ENCODE measurements at regions not wholly inside any gene's neighbourhood (a gene's known extent, or its start where the extent isn't known, plus 50 kb on each side); places are given as distances from the start of the nearest gene placed in this dataset.
"Not testable (repeated sequence)": the region's sequence is repeated elsewhere in the genome, so short reads cannot be mapped to it uniquely, and the experiment has no call there.

DNA sequence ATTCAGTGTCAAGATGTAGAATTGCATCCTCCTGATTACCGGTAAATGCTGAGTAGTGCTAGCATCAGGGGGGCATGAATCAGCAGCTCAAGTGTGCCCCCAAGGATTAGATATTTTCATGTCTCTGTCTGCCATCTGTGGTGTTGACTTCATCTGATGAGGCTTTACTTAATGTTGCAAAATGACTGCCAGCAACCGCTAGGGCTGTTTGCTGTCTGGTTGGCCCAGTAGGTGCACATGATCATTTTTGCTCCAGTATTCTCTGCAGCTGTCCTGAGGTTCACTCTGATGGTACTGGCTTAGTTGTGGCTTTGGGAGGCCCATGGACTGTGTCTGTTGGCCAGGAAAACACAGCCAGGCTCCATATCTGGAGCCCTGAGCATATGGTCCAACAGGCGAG, 316.4 kb downstream of the SOX2 start:
- no peak overlapping the region for H3K4me3 ChIP-seq (ENCODE audit: low read depth in 2 of 2, low read length in 1 of 2)
- H3K4me2 ChIP-seq: no peak overlapping the region
- ChIA-PET POLR2A (no interaction called here), CTCF (interaction anchor here (0.7 kb wide), 1 partner anchor 223 kb away, joined by 3 read pairs; no protein-coding TSS in a partner anchor)
- no peaks in the 10 kb centered on the region for H4K20me1 ChIP-seq (ENCODE audit: insufficient read depth)
- no peaks in the 10 kb centered on the region for H3K36me3 ChIP-seq (replicated peaks in 1 of 2; ENCODE audit: control insufficient read depth in 1 of 2, insufficient read depth in 2 of 2, low read length in 1 of 2)
- peaks cover 0 to 3% of the 10 kb centered on the region in 2 experiments; a peak in 2 of 4 replicates for H3K4me1 ChIP-seq (ENCODE audit: control insufficient read depth in 1 of 2, insufficient read depth in 2 of 2, low read depth in 1 of 2, low read length in 1 of 2)
- no peaks in the 10 kb centered on the region for H3K79me2 ChIP-seq (ENCODE audit: insufficient read depth)
- no peak overlapping the region for H2AFZ ChIP-seq (ENCODE audit: low read depth)
- no peak overlapping the region for H3K27ac ChIP-seq (ENCODE audit: low read depth in 2 of 2, low read length in 1 of 2)
- TF ChIP-seq RAD21 (IDR thresholded peaks at IDR 0.05; ENCODE audit: low read length): no peak
- TF ChIP-seq MXI1 (IDR thresholded peaks at IDR 0.05; ENCODE audit: low read depth, low read length): no peak
- TF ChIP-seq NRF1 (IDR thresholded peaks at IDR 0.05; ENCODE audit: low read depth, low read length): no peak
- no peak for TF ChIP-seq GABPA (IDR thresholded peaks at IDR 0.05; ENCODE audit: low read depth)
- no peak for TF ChIP-seq NFIC (IDR thresholded peaks at IDR 0.05; ENCODE audit: borderline replicate concordance)
- TF ChIP-seq, protein P1, sequence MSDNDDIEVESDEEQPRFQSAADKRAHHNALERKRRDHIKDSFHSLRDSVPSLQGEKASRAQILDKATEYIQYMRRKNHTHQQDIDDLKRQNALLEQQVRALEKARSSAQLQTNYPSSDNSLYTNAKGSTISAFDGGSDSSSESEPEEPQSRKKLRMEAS (IDR thresholded peaks at IDR 0.05; ENCODE audit: low read depth): no peak
- no peak for TF ChIP-seq FOSL2 (IDR thresholded peaks at IDR 0.05; ENCODE audit: borderline replicate concordance, low read depth)
- TF ChIP-seq, protein P2, sequence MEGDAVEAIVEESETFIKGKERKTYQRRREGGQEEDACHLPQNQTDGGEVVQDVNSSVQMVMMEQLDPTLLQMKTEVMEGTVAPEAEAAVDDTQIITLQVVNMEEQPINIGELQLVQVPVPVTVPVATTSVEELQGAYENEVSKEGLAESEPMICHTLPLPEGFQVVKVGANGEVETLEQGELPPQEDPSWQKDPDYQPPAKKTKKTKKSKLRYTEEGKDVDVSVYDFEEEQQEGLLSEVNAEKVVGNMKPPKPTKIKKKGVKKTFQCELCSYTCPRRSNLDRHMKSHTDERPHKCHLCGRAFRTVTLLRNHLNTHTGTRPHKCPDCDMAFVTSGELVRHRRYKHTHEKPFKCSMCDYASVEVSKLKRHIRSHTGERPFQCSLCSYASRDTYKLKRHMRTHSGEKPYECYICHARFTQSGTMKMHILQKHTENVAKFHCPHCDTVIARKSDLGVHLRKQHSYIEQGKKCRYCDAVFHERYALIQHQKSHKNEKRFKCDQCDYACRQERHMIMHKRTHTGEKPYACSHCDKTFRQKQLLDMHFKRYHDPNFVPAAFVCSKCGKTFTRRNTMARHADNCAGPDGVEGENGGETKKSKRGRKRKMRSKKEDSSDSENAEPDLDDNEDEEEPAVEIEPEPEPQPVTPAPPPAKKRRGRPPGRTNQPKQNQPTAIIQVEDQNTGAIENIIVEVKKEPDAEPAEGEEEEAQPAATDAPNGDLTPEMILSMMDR (IDR thresholded peaks at IDR 0.05): no peak
- no peak for TF ChIP-seq CHD2 (IDR thresholded peaks at IDR 0.05; ENCODE audit: low read length, partially characterized antibody)
- TF ChIP-seq, protein P3, sequence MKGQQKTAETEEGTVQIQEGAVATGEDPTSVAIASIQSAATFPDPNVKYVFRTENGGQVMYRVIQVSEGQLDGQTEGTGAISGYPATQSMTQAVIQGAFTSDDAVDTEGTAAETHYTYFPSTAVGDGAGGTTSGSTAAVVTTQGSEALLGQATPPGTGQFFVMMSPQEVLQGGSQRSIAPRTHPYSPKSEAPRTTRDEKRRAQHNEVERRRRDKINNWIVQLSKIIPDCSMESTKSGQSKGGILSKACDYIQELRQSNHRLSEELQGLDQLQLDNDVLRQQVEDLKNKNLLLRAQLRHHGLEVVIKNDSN (IDR thresholded peaks at IDR 0.05; ENCODE audit: borderline replicate concordance, low read depth): no peak
- no peak for TF ChIP-seq SMC3 (IDR thresholded peaks at IDR 0.05; ENCODE audit: low read depth, low read length)
- TF ChIP-seq FOXJ3 (CRISPR knock-in tag; IDR thresholded peaks at IDR 0.05): no peak
- no peaks in the 10 kb centered on the region for H3F3A ChIP-seq (replicated peaks; ENCODE audit: insufficient read depth)
- no peaks in the 10 kb centered on the region for H3K9me2 ChIP-seq
- no peak overlapping the region for H3K9ac ChIP-seq
- 75% methylated on average over 3 of the region's 3 CpGs for WGBS (ENCODE audit: low lambda C conversion rate)
- no peaks in the 10 kb centered on the region for H3K27me3 ChIP-seq (ENCODE audit: insufficient read depth)
- no peak for DNase-seq
- H3K9me3 ChIP-seq: no peaks in the 10 kb centered on the region

DNA sequence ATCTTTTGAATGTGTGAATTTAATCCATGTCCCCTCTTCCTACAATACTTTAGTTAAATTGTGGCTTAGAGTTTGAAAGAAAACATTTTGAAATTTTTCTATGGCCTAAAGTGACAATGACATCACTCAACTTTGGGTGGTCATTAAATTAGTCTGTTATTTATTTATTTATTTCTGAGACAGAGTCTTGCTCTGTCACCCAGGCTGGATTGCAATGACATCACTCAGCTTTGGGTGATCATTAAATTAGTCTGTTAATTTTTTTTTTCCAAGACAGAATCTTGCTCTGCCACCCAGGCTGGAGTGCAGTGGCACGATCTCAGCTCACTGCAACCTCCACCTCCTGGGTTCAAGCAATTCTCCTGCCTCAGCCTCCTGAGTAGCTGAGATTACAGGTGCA, 322.5 kb downstream of the SOX2 start:
- H3K36me3 ChIP-seq (replicated peaks in 1 of 2; ENCODE audit: control insufficient read depth in 1 of 2, insufficient read depth in 2 of 2, low read length in 1 of 2); H3K27ac ChIP-seq (ENCODE audit: low read depth in 2 of 2, low read length in 1 of 2); H4K20me1 ChIP-seq (ENCODE audit: insufficient read depth); H3K9me3 ChIP-seq; DNase-seq; H3K79me2 ChIP-seq (ENCODE audit: insufficient read depth); H2AFZ ChIP-seq (ENCODE audit: low read depth); H3K4me1 ChIP-seq (ENCODE audit: control insufficient read depth in 1 of 2, insufficient read depth in 2 of 2, low read depth in 1 of 2, low read length in 1 of 2); H3K4me2 ChIP-seq; H3F3A ChIP-seq (replicated peaks; ENCODE audit: insufficient read depth); H3K9ac ChIP-seq; H3K9me2 ChIP-seq; H3K4me3 ChIP-seq (ENCODE audit: low read depth in 2 of 2, low read length in 1 of 2); H3K27me3 ChIP-seq (ENCODE audit: insufficient read depth); POLR2A ChIA-PET: not testable (repeated sequence)
- CTCF ChIA-PET: interaction anchor here (0.8 kb wide), 1 partner anchor 44 kb away, joined by 3 read pairs; no protein-coding TSS in a partner anchor
- WGBS (ENCODE audit: low lambda C conversion rate): 36% methylated on average over 1 of the region's 1 CpG

Measured in SK-N-SH (cell line).